Chondrocyte (in vitro differentiated cells): ENCODE measurements at regions not wholly inside any gene's neighbourhood (a gene's known extent, or its start where the extent isn't known, plus 50 kb on each side); places are given as distances from the start of the nearest gene placed in this dataset.
"Not testable (repeated sequence)": the region's sequence is repeated elsewhere in the genome, so short reads cannot be mapped to it uniquely, and the experiment has no call there.

Experiments
- DNase-seq: peaks from one replicate; pipeline ENCODE4 v3.0.0; 2021; ENCODE audit warnings: mixed read lengths, low spot score
- H3K27ac Mint-ChIP-seq: one replicate; pipeline ENCODE4 v1.8.0; 2021; ENCODE audit warnings: mild to moderate bottlenecking, moderate library complexity, mixed read lengths; ENCODE audit not compliant: unreplicated experiment
- H3K27me3 Mint-ChIP-seq: 2 replicates; pipeline ENCODE4 v1.8.0; 2021; ENCODE audit warnings: low read depth, mixed read lengths
- H3K36me3 Mint-ChIP-seq: 2 replicates; pipeline ENCODE4 v1.8.0; 2021; ENCODE audit warnings: low read depth, mixed read lengths
- H3K4me1 Mint-ChIP-seq: 2 replicates; pipeline ENCODE4 v1.8.0; 2021; ENCODE audit warnings: low read depth, mild to moderate bottlenecking, mixed read lengths
- H3K4me3 Mint-ChIP-seq: one replicate; pipeline ENCODE4 v1.8.0; 2021; ENCODE audit warnings: mild to moderate bottlenecking, moderate library complexity, mixed read lengths; ENCODE audit not compliant: unreplicated experiment
- H3K9me3 Mint-ChIP-seq: 2 replicates; pipeline ENCODE4 v1.8.0; 2021; ENCODE audit warnings: low read depth, mixed read lengths
- TF ChIP-seq, protein P1 (sequence below): fragments of 200-600 bp; sonication (generic); IDR thresholded peaks from 2 replicates; pipeline ENCODE4 v1.5.0; 2021; ENCODE audit warnings: antibody characterized with exemption, mild to moderate bottlenecking, moderate library complexity

DNA sequence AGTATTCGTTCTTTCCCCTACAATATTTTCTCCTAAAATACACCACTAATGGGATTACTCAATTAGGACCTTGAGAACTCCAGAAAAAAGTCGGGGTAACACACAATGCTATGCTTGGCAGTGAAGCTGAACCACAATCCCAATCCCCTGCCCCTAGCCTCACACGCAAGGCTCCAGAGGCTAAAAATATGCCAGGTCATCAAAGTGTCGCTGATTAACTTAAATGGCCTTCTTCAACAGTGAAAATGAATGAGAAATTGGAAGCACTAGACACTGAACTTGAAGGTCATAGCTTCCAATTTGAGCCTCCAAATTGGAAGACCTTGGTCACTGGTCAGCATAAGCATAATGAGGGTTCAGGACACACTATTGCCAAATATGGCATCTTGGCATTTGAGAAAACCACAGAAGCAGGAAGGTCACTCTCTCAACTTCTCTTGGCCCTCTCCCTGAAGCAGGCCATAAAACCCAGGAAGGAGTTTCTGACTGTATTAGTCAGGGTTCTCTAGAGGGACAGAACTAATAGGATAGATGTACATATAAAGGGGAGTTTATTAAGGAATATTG lies 86.0 kb upstream of the SATB2 start:
- TF ChIP-seq, protein P1, sequence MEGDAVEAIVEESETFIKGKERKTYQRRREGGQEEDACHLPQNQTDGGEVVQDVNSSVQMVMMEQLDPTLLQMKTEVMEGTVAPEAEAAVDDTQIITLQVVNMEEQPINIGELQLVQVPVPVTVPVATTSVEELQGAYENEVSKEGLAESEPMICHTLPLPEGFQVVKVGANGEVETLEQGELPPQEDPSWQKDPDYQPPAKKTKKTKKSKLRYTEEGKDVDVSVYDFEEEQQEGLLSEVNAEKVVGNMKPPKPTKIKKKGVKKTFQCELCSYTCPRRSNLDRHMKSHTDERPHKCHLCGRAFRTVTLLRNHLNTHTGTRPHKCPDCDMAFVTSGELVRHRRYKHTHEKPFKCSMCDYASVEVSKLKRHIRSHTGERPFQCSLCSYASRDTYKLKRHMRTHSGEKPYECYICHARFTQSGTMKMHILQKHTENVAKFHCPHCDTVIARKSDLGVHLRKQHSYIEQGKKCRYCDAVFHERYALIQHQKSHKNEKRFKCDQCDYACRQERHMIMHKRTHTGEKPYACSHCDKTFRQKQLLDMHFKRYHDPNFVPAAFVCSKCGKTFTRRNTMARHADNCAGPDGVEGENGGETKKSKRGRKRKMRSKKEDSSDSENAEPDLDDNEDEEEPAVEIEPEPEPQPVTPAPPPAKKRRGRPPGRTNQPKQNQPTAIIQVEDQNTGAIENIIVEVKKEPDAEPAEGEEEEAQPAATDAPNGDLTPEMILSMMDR: no peak
- Mint-ChIP-seq H3K36me3 (no peaks in the 10 kb centered on the region), H3K9me3 (no peaks in the 10 kb centered on the region), H3K27ac (no peak overlapping the region), H3K27me3 (peaks cover 7% of the 10 kb centered on the region), H3K4me1 (no peaks in the 10 kb centered on the region), H3K4me3 (no peak overlapping the region)
- no peak for DNase-seq

DNA sequence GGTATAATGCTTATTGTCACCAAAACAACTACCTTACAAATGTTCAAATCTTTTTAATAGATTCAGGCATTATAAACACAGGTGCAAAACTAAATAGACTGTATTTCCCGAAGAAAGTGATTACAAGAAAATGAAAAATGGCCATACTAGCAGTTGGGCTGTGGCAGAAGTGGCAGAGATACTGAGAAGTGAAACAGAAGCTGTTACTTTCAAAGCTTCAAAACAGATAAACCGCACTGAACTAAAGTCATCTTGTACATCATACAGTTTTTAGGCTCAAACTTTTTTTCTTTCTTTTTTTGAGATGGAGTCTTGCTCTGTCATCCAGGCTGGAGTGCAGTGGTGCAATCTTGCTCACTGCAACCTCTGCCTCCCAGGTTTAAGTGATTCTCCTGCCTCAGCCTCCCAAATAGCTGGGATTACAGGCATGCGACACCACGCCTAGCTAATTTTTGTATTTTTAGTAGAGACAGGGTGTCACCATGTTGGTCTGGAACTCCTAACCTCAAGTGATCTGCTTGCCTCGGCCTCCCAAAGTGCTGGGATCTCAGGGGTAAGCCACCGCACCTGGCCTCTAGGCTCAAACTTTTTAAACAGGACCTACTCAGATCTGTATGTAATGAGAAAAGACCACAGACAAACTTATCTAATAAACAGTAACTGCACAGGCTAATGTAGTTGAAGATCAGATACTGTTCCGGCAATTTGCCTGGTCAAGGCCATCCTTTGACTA lies 77.9 kb upstream of the SATB2 start:
- peaks cover 12% of the 10 kb centered on the region for H3K27me3 Mint-ChIP-seq
- no peaks in the 10 kb centered on the region for H3K36me3 Mint-ChIP-seq
- TF ChIP-seq, protein P1: no peak
- no peak for DNase-seq
- H3K4me1 Mint-ChIP-seq: no peaks in the 10 kb centered on the region
- no peak overlapping the region for H3K4me3 Mint-ChIP-seq
- no peak overlapping the region for H3K27ac Mint-ChIP-seq
- H3K9me3 Mint-ChIP-seq: peaks cover 5% of the 10 kb centered on the region

DNA sequence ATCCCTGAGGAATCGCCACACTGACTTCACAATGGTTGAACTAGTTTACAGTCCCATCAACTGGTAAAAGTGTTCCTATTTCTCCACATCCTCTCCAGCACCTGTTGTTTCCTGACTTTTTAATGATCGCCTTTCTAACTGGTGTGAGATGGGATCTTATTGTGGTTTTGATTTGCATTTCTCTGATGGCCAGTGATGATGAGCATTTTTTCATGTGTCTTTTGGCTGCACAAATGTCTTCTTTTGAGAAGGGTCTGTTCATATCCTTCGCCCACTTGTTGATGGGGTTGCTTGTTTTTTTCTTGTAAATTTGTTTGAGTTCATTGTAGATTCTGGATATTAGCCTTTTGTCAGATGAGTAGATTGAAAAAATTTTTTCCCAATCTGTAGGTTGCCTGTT lies 76.1 kb upstream of the SATB2 start:
- not testable (repeated sequence) for H3K36me3 Mint-ChIP-seq, H3K4me3 Mint-ChIP-seq, DNase-seq, H3K9me3 Mint-ChIP-seq, H3K4me1 Mint-ChIP-seq, H3K27ac Mint-ChIP-seq
- peaks cover 12% of the 10 kb centered on the region for H3K27me3 Mint-ChIP-seq

DNA sequence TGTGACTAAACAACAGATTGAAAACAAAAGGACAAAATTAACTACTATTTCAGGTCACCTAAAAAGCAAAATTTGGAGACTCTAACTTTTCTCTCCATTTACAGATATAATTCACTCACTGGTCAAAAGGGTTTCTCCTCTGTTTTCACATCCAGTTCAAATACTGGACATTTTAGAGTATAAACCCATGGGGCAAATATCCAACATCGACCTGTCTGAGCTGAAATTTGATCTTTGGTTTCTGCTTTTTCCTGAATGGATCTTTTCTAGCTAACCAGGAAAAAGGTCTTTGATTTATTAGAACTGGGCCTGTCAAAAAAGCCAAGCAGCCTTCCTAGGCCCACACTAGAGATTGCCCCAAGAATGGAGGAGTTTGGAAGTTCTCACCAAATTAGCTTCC lies 69.3 kb upstream of the SATB2 start:
- H3K9me3 Mint-ChIP-seq: peaks cover 7% of the 10 kb centered on the region
- H3K4me1 Mint-ChIP-seq: no peaks in the 10 kb centered on the region
- H3K27ac Mint-ChIP-seq: no peak overlapping the region
- no peak overlapping the region for H3K4me3 Mint-ChIP-seq
- H3K36me3 Mint-ChIP-seq: no peaks in the 10 kb centered on the region
- no peak for DNase-seq
- H3K27me3 Mint-ChIP-seq: peaks cover 2% of the 10 kb centered on the region
- TF ChIP-seq, protein P1: no peak

DNA sequence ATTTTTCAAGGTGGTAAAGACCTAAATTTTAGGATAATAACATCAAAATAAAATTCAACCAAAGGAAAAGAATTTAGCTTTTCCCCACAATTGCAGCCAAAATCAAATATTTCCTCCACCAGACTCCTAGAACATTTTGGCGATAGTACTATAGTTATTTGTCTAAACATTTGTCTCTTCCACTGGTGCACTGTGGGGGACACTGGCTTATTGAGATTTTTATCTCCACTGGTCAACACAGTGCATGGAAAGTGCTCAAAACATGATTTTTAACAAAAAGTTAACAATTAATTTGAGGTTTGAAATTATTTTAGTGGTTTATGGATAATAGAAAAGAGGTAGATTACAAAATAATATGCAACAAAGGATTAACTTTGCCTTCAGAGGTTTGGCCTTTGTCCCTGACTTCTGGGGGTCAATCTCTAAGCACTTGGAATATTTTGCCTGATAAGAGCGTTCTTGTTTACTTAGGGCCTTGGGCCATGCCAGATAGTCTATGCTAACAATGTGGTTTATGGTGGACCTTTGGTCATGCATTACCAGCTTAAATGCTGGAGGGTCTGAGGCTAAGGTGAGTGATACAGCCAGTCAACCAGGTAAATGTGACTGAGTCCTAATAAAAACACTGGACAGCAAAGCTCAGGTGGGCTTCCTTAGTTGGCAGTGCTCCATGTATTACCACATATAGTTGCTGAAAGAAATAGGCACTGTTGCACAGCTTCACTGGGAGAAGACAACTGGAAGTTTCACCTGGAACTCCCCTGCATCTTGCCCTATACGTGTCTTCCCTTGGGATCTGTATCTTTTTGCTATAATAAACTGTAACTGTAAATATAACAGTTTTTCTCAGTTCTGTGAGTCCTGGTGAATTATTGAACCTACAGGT lies 67.2 kb upstream of the SATB2 start:
- Mint-ChIP-seq H3K27me3 (peaks cover 2% of the 10 kb centered on the region), H3K9me3 (peaks cover 2% of the 10 kb centered on the region), H3K4me3 (no peak overlapping the region), H3K27ac (no peak overlapping the region), H3K36me3 (no peaks in the 10 kb centered on the region), H3K4me1 (peaks cover 5% of the 10 kb centered on the region)
- DNase-seq: no peak
- TF ChIP-seq, protein P1: no peak
